GM18519 (cell line): ENCODE measurements at regions not wholly inside any gene's neighbourhood (a gene's known extent, or its start where the extent isn't known, plus 50 kb on each side); places are given as distances from the start of the nearest gene placed in this dataset.

Experiments used
- ATAC-seq: cut with Tn5 transposase; IDR thresholded peaks from one replicate; pipeline ENCODE4 v1.9.1; 2021; ENCODE audit warnings: mild to moderate bottlenecking, moderate library complexity; ENCODE audit not compliant: unreplicated experiment, low FRiP score

DNA sequence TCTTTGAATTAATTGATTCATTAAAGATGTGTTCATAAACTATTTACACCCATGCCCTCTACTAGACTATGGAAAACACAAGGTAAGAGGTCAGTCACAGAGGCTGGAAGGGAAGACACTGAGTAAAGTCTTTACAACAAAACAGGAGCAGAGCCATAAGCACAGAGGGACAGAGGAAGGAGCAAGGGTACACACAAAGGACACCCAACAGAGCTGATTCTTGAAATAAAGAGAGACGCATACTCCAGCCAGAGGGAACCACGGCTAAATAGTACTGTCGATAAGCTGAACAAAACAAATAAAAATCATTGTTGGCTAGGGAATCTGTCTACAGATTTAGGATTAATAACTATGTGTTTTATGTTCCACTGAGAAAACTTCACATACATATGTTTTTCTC is 289.2 kb downstream of the EFNB2 start:
- no peak for ATAC-seq

DNA sequence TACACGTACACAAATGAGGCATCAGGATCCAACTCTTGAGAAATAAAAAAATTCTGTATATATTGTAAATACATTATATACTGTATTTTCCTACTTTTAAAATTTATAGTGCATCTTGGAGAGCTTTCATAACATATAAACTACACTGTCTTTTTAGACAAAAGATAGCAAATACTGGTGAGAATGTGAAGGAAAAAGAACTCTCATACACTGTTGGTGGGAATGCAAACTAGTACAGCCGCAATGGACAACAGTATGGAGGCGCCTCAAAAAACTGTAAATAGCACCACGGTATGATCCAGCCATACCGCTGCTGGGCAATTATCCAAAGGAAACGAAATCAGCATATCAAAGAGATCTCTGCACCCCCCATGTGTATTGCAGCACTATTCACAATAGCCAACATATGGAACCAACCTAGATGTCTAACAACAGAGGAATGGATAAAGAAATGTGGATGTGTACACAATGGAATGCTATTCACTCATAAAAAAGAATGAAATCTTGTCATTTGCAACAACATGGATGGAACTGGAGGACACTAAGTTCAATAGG is 292.4 kb downstream of the EFNB2 start:
- no peak for ATAC-seq

DNA sequence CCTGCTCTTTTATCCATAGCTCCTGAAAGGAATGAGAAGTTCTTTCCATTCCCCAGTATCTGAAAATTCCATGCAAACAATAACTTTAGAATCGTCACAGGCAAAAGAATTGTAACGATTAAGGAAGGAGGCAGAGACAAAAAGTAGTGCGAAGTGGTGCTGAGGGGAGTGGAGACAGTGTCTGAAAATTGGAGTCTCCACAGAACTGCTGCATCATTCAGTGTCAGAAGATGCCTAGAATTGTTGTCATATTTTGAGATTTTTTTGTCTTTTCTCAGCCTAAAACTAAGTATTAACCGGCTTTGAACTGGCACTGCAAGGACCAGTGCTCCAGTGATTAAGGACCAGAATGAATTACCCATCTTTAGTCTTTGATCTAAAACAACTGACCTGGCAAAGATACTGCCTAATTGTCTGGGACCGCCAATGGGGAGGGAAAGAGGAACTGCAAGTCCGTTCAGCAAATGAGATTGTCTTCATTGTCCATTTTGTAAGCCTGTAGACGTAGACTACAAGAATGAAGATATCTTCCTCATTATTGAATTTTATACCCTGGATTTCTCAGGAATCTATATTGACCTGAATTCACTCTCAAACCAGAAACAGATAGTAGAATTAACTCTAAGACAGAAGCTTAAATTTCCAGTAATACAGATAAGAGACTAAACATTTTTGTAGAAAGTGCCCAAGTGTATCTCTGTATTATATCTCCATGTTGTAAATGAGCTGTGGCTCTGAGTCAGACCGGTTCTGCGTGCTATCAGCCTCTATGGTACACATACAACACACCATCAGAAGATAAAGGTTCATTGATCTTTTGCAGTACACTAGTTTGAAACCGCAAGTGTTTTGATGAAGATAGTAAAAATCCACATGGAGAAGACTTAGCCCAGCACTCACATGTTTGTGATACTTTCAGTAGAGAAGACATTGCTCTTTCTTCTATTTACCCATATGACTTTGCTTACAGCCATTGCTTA is 293.2 kb downstream of the EFNB2 start:
- no peak for ATAC-seq

DNA sequence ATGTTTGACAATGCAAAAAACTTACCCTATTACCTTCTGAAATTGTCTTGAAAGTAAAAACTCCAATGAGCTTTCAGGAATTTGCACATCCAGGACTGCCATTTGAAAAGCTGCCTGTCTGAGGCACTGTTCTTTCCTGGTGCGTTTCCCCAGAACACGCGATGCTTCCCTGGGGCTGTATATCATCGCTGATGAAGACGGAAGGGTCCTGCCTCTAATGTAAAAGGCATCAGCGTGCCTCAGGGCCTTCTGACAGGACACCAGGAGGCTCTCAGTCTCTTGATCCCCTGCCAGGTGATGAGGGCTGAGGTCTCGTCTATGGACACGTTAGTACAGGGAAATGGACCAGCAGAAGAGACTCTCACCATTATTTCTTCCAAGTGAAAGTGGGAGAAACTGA is 296.8 kb downstream of the EFNB2 start:
- ATAC-seq: no peak

DNA sequence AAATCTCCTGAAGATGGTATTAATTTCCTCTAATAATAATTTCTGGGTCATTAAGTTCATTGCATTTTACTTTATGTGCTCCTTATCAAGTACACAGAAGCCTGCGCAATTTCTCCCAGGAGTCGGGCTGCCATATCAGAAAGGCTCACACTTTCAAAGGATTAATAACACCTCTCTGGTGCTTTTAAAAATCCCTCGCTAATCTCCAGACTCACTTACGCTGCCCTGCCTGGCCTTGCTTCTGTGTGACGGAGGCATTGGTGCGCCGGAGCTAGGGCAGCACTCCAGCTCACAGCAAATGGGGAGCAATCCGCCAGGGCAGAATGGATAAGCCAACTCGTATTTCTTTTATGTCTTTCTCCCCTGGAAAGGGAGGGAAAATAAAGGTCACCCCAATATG is 300.8 kb downstream of the EFNB2 start:
- no peak for ATAC-seq

DNA sequence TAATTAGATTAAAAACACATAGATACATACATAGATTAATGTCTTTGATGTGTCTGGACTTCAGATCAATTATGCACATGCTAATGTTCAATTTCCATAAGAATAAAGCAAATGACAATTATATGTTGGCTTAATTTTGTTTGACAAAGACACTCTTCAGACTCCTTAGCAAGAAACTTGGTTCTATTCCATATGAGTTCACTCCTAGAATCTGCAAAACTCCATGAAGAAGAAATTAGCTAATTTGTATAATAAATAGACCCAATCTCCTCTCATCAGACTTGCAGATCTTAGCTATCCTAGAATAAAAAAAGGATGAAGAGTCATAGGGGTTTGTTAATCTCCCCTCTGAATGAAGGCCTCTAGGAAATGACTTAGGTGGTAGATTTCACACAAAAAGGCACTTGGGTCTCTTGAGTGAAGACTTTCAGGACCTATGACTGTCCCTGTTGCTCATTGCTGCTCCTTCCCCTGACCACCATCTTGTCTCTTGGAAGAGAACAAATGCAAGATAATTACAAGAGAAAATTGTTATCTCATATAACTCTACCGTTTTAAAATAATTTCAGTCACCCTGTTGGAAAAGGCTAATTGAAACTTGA is 302.2 kb downstream of the EFNB2 start:
- ATAC-seq: no peak

DNA sequence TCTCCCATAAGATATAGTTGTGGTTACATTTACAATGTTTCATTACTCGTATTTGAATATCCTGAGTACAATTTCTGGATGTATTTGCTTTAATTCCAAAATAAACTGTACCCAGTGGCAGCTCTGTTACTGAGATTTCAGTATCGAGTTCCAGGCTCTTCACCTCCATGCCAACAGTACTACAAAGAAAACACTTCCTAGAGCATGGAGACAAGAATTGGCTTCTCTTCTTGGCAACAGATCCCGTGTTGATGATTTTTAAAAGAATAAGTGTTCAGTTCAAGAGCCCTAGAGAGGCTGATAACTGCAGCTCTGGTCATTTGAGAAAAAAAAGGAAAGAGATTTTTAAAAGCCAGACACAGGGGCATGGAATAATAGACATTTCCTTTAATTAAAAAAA is 302.8 kb downstream of the EFNB2 start:
- ATAC-seq: no peak

DNA sequence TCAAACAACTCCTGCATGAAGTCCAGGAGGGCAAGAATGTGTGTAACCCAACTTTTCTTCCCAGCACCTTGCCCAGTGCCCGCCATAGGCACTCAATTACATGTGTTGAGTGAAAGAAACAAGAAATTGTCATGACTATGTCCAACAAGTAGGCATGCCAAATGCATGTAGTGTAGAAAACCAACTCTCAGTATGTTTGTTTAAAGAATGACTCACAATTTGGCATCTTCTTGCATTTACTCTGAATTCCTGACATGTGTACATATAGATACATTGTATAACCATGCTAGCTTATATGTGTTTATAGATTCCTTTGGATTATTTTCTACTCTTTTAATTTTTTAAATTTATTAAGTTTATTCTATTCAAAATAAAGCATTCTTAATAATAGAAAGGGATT is 305.0 kb downstream of the EFNB2 start:
- no peak for ATAC-seq

DNA sequence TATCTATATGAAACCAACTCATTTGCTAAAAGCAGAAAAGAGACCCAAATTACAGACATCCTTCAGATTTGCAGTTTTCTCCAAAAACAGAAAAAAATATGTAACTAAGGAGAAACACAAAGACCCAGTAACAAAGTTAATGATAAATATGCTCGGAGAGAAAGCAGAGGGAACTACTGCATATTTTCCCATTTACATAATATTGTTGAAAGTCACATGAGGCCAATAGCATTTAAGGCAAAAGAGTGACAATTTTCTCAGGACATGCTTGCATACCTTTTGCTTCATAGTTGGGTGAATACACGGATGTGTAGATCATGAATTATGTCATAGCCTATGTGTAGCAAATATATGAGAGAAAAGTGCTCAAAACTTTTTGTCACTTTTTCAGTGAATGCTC is 310.3 kb downstream of the EFNB2 start:
- no peak for ATAC-seq

DNA sequence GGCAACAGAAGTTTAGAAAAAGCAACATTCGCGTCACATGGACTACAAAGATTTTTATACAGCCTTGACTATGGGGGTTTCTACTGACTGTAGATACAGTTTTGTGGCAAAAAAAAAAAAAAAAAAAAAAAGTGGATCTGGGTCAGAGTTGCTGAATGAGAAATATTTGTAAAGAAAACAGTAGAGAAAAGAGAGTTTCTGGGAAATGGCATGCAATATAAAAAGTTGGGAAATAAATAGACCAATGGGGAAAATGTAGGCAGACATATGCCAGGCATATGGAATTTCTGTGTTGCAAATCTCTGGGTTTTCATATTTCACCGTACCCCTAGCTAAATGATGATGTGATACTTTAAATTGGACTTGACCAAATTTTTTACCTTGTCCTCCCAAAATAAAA is 315.3 kb downstream of the EFNB2 start:
- no peak for ATAC-seq

DNA sequence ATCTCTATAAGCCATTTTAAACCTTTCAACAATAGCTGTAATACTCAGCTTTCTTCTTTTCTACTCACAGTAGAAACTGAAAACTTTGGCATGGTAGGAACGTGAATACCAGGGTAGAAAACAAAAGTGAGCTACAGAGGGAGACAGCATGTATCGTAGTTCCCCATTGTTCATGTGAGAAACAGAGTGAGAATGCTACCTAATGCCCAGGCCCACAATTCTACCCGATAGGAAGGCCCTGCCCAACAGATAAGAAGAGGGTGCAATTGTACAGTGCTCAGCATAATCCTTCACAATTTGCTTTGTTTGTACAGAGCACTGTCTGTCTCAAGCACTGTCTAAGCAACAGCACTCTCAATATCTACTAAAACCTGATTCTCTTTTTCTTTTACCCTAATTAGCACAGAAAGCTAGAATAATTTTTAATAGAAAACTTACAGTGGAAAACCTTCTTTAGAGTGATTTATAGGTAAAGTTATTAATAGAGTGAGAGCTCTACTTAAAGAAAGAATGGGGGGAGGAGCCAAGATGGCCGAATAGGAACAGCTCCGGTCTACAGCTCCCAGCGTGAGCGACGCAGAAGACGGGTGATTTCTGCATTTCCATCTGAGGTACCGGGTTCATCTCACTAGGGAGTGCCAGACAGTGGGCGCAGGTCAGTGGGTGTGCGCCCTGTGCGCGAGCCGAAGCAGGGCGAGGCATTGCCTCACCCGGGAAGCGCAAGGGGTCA is 322.3 kb downstream of the EFNB2 start:
- no peak for ATAC-seq

DNA sequence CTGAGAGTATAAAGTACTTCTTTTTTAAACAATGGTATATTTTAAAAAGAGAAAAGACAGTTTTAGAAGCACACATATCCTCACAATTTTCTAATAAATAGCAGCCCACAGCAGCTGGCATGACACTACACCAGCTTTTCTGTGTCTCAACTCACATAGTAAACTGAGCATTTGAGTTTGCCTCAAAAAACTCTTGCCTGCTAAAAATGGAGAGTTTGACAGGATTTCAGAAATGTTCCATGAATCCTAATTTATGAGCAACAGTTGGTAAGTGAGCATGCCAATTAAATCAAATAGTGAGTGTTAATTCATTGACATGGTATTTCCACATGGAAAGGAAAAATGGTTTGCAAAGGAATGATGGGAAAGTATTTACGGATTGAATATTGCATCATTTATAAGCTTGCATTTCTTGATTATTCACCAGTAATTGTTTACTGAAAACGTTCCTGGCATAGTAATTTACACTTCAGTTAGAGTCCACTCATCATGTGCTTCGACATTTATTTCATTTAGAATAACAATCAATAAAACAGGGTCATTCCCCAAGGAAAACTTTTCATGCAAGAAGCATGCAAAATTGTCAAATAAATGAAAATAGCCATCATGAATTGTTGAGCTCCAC is 323.0 kb downstream of the EFNB2 start:
- ATAC-seq: no peak

DNA sequence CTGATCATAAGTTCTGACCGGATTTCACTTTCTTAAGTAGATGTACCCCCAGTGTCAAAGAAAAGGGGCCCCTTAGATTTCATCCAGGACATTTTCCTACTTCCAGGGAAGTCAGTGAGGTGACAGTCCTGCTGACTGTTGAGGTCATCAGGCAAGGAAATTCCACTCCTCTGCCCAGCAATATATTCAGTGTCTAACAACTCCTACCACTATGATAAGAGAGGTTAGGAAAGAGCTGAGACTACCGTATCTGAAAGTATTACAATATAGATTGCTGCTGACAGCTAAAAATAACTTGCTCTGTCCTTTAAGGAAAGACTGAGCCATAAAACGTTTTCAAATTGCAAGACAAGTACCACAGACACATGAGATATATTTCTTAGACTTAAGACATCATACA is 325.1 kb downstream of the EFNB2 start:
- no peak for ATAC-seq

DNA sequence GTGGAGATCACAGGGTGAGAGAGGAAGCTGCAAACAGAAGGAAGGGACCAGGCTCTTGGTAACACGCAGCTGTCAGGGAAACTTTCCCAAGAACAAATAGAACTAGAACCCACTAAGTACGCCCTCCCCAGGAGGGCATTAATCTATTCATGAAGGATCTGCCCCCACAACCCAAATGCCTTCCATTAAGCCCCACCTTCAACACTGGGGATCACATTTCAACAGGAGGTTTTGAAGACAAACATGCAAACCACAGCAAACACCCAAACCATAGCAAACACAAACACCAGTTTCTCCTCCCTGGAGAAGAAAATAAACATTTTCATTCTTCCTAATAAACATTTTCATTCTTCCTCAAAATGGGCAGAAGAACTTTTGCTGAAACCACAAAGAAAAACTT is 329.6 kb downstream of the EFNB2 start:
- ATAC-seq: no peak

DNA sequence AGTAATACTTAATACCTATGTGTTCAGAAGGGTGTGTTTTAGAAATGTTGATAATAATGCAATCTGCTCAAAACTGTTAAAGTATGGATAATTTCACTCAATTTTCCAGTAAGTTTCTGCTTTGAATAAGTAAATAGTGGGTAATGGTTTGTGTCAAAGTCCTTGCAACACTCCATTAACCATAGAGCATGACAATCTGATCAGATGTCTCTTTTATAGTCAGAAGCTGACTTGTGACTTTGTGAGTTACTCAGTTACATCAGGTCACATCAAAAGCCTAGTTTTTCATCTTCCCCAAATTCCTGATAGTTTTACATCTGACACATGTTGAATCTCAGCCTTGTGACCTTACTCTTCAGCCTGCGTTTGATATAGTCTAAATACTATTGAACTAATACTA is 338.0 kb downstream of the EFNB2 start:
- ATAC-seq: no peak

DNA sequence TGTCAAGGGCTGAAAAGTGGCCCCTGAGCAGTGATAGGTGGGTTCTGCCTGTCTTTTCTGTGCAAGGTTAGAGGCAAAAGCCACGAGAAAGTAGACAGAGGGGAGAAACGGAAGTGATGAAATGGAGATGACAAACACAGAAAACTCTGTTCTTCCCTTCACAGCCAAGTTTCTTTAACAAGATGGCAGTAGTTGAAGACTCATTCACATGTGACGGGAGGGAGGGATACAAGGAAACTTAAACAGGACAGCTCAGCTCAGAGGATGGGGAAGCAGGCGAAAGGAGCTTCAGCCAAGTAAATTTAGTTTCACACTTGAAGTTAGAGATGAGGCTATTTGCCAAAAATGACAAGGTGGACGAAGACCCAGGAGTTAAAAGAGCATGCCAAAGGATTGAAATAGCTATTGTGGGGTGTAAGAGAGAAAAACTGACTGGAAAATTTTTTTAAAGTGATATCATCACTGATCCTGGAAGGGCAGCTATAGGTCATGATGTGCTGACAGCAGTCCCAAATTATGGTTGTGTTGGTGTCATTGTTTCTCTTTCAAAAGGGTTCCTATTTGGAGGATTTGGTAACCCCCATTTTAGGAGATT is 347.9 kb downstream of the EFNB2 start:
- ATAC-seq: no peak

DNA sequence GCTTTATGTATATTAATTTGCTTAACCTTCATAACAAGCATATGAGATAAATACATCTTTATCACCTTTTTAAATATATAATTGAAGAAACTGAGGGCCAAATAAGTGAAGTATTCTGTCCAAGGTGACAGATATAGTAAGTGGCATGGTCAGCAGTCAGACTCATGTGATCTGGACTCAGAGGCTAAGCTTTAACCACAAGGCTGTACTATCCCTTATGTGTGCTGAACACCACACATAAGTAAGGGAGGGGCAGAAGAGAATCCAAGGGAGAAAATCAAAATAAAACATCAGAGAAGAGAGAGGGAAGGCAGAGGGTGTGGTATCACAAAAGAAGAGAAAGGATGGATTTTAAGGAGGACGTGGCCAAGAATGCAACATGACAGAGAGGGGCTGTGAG is 348.4 kb downstream of the EFNB2 start:
- ATAC-seq: no peak

DNA sequence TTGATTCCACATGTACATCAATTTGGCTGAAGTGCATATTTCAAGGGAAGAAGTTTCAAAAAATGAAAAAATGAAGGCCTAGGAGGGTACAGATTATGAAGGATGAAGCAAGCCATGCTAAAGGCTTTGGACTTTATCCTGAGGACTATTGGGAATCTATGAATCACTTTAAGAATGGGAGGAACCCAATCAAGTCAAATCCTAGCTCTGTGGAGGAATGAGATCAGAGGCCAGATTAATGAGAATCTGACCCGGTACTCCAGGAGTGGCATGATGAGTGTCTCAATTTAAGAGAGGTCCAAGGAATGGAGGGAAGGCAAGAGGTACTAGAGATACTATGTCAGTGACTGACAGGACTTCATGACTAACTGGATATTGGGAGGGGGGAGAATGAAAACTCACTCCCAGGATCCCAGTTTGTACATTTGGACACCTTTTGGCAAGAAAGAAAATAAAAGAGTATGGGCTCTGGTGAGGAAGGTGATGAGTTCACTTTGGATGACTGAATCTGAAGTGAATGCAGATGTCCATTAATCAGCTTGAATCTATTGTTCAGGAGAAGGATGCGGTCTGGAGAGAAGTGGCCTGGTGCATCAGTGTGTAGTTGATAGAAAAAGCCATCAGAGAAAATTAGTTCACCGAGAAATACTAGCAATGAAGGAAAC is 349.0 kb downstream of the EFNB2 start:
- no peak for ATAC-seq

DNA sequence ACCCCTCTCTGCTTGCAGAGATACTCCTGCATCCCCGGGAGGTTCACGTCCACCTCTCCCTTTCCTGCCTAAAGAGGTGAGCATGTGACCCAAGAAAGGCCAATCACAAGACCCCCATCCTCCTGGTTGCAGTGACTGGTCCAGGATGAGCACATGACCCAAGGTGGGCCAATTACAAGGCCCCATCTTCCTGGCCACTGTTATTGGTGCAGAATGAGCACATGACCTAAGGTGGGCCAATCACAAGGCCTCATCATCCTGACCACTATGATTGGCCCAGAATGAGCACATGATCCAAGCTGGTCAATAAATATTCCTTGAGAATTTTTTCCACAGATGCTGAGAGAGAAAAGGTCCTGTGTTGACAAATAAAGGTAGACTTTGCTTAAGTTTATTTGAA is 350.7 kb downstream of the EFNB2 start:
- ATAC-seq: no peak
